ENCODE measurements at regions not wholly inside any gene's neighbourhood (a gene's known extent, or its start where the extent isn't known, plus 50 kb on each side); places are given as distances from the start of the nearest gene placed in this dataset.
A peak's percentile ranks its signal among the peaks of the same experiment; 100 is the strongest.
"Not testable (repeated sequence)": the region's sequence is repeated elsewhere in the genome, so short reads cannot be mapped to it uniquely, and the experiment has no call there.

DNA sequence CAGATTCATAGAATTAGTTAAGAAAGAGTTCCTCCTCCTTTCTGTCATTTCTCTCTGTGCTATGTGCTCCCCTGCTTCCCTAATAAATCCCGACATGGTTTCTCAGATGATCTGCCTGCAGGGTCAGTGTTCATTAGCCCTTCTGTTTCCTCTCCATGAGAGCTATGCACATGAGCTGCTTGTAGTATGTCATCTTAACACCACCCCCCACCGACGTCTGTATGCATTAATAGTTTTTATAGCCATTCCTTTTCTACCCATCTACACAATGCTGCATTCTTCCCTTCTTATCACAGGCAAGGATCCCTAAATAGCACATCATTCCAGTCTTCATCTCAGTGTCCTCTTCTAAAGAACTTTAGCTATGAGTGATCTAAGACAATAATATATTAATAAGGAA, 809.1 kb downstream of the ANKRD7 start:
- DNase-seq (ENCODE audit: insufficient read length, low spot score), result no peak
- FAIRE-seq, result no peak

DNA sequence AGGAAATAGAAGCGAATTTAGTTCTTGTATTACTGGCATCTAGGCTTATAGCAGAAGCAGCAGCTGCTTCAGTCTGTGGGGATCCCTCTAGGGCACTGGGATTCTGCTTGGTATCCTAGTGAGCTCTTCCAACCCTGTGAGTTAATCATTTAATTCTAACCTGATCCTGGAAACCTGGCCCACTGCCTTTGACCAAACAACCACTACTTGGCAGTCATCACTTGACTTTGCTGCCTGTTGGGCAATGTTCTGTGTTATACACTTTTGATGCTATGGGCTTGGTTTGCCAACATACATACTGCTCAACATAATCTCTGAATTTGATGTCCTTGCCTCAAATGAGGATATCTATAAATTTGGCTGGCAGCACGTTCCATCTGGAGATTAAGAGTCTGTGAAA, 813.4 kb downstream of the ANKRD7 start:
- DNase-seq (ENCODE audit: insufficient read length, low spot score), result no peak

DNA sequence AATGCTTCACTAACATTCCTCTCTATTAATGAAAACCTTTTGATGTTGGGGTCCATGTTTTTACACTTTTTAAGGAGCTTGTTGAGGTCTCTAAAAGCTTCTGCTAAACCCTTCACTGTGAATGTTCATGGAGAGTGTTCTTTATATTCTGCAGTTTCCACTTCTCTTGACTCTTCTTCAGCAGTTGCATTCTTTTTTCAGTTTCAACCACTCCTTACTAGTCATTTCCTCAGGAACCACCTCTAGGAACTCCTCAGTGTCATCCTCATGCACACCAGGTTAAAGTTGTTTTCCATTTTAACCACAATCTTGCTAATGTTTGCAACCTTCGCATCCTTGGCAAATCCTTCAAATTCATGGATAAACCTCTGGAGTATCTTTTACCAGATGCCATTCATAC, 821.6 kb downstream of the ANKRD7 start:
- no peak for DNase-seq (ENCODE audit: insufficient read length, low spot score)
- FAIRE-seq, result no peak

More for the DNA sequence above, 813.4 kb downstream of the ANKRD7 start:
- no peak for FAIRE-seq

DNA sequence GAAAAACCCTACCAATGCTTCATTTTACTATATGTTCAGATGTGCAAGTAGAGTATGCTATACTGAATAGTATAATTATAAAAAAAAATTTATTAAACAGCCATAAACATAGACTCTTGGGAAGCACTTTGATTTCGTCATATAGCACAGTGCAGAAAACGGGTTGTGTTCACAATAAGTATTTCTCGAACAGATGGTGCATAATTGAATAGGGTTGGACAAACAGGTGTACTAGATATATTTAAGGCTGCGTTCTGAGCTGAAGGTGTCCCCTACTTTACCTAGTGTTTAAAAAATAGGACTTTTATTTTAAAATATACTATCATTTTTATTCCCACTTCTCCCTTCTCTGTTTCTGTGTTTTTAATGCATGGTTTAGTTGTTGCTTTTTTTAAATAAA, 841.5 kb downstream of the ANKRD7 start:
- no peak for DNase-seq (ENCODE audit: insufficient read length, low spot score)
- no peak for FAIRE-seq

DNA sequence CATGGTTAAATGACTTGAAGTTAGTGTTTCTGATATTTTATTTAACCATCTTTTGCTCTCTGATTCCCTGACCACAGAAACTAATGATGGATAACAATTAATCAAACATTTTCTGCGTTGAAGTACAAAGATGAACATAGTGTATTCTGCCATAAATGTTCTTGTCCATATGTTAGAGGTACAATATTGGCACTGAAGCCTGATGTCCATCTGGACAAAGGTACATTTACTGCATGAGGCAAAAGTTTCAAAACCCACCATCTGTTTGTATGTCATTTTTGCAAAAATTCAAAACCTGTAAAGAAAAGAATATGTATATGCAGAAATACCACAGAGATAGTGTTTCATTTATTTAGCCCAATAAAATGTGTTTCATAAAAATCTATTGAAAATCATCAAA, 861.5 kb downstream of the ANKRD7 start:
- FAIRE-seq, result no peak
- DNase-seq (ENCODE audit: insufficient read length, low spot score), result no peak

DNA sequence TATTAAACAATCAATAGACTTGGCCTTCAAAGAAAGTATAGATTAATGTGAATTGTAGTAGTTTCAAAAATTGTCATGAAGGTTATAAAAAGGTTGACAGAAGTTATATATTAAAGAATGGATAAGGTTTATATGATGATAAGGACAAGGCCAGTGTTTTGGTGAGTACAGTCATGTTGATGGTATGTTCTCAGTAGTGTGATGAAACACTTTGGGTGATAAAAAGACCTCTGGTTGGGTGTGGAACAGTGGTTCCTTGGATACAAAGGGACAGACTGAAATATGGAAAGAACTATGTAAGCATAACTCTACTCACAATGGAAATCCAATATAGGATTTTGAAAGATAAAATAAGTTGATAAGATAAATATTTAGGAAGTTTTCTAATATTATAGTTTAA, 866.3 kb downstream of the ANKRD7 start:
- DNase-seq (ENCODE audit: insufficient read length, low spot score), result no peak
- no peak for FAIRE-seq

DNA sequence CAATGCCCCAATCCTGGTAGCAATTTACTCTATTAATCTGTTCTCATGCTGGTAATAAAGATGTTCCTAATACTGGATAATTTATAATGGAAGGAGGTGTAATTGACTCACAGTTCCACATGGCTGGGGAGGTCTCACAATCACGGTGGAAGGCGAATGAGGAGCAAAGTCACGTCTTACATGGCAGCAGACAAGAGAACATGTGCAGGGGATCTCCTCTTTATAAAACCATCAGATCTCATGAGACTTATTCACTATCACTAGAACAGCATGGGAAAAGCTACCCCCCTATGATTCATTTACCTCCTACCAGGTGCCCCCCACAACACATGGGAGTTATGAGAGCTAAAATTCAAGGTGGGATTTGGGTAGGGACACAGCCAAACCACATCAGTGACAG, 872.2 kb downstream of the ANKRD7 start:
- no peak for FAIRE-seq
- no peak for DNase-seq (ENCODE audit: insufficient read length, low spot score)

DNA sequence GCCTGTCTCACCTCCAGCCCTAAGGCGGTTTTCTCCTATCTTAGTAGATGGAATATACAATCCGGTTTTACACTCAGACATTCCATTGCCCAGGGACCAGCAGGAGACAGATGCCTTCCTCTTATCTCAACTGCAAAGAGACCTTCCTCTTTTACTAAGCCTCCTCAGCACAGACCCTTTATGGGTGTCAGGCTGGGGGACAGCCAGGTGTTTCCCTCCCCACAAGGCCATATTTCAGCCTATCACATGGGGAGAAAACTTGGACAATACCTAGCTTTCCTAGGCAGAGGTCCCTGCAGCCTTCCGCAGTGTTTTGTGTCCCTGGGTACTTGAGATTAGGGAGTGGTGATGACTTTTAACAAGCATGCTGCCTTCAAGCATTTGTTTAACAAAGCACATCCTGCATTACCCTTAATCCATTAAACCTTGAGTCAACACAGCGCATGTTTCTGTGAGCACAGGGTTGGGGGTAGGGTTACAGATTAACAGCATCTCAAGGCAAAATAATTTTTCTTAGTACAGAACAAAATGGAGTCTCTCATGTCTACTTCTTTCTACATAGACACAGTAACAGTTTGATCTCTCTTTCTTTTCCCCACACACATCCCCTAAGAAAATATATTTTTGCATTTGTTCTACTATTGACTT, 876.2 kb downstream of the ANKRD7 start:
- not testable (repeated sequence) for FAIRE-seq; DNase-seq (ENCODE audit: insufficient read length, low spot score)

DNA sequence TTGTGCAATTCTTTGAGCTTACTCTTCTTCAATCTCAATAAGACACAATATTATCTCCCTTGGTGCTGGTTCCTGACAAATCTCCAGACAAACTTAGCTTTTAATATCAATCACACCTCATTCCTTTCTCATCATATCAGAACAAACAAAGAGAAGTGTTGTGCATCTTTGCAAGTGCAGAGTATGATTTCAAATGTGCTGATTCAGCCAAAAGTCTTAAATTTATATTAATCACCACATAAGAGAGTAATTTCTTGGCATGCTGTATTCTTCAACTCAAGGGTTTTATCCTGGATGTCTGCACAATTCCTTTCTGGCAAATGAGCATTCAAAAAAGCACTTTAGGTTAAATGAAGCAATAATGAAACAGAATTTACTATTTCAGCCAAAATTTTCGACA, 877.8 kb downstream of the ANKRD7 start:
- FAIRE-seq (no peak), DNase-seq (ENCODE audit: insufficient read length, low spot score) (no peak)

DNA sequence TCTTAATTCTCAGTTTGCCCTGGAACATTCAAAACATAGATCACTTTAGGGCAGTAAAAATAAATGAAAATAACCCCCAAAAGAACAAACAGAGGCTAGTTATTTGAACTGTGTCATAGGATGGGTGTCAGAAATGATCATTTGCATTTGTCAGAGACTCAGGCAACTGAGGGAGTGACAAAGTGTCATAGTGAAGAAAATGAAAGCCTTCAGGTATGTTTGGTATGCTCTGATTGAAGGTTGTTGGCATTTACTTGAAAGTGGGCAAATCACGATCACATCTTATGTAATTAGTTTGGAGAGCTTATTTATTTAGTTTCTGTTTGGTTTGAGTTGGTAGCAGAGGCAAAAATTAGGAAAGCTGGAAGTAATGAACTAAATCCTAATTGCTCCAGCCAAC, 880.9 kb downstream of the ANKRD7 start:
- no peak for DNase-seq (ENCODE audit: insufficient read length, low spot score)
- no peak for FAIRE-seq

DNA sequence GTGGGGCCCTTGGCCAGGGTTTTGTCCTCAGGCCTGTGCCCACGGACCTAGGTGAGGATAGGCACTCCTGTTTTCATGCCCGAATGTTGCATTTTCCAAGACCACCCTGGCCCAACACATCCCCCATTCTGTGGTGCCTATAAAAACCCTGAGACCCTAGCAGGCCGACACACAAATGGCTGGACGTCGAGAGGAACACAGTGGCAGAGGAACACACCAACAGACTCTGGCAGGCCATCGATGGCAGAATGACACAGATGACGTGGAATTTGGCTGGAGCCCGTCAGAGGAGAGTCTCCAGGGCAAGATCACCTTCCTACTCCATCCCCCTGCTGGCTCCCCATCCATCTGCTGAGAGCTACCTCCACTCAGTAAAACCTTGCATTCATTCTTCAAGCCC, 898.8 kb downstream of the ANKRD7 start:
- no peak for FAIRE-seq
- no peak for DNase-seq (ENCODE audit: insufficient read length, low spot score)

DNA sequence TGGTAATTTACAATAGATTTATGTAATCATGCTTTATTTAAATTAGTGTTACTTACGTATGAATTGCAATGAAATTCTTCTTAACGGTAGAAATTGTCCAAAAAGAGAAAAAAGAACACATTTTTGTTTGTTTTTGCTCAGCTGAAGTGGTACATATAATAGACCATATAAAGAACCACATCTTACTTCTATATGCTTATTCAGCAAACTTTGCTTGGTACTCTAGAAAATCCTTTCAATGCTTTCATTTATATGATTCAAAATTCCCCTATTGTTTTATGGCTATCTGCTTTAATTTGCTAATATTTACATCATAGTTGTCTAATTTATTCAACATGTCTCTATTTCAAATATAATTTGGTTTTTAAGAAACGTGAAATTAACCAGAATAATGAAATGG, 903.2 kb downstream of the ANKRD7 start:
- no peak for DNase-seq (ENCODE audit: insufficient read length, low spot score)
- FAIRE-seq, result no peak

DNA sequence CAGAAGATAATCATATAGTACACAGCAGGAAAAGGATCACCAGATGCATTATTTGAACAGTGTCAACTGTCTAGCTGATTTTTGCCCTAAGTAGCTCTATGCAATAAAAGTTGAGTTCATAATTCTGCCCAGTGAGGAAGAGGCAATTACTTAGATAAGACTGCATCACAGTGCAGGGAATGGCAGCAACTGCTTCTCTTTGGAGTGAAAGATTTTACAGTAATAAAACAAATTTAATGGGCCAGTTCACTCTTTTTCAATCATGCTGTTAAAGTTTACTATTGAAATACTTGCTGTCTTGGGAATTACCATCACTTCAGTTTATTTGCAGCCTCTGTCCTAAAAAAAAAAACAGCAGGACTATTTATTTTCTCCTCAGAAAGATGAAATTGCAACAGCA, 907.9 kb downstream of the ANKRD7 start:
- DNase-seq (ENCODE audit: insufficient read length, low spot score), result no peak
- FAIRE-seq, result no peak

DNA sequence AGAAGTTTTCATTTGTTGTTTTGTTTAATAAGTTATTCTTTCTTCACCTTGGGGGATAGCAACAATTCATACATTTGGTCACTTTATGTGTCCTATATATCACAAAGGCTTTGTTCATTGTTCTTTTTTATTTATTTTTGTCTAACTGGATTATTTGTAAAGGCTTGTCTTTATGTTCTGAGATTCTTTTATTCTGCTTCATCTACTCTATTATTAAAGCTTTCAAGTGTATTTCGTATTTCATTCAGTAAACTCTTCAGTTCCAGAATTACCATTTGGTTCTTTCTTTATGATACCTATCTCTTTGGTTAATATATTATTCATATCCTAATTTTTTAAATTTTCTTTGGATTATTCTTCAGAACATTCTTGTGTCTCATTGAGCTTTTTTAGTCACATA, 942.9 kb downstream of the ANKRD7 start:
- FAIRE-seq (no peak), DNase-seq (ENCODE audit: insufficient read length, low spot score) (no peak)

DNA sequence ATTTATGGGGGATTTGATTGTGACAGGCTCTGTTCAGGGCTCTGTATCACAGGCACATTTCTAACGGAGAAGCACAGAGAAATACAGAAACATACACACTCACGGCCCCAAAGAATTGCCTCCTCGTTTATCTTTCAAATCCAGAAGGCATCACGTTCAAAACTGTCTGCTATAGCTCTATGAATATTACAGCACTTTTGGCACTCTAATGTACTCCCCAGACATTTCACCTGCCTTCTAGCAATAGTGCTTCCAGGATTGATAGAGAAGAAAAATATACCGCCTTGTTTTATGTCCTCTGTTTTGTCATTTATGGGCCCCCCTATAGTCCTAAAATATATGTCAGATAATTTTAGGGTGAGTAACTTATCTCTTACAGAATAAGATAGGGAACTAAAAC, 947.5 kb downstream of the ANKRD7 start:
- no peak for FAIRE-seq

DNA sequence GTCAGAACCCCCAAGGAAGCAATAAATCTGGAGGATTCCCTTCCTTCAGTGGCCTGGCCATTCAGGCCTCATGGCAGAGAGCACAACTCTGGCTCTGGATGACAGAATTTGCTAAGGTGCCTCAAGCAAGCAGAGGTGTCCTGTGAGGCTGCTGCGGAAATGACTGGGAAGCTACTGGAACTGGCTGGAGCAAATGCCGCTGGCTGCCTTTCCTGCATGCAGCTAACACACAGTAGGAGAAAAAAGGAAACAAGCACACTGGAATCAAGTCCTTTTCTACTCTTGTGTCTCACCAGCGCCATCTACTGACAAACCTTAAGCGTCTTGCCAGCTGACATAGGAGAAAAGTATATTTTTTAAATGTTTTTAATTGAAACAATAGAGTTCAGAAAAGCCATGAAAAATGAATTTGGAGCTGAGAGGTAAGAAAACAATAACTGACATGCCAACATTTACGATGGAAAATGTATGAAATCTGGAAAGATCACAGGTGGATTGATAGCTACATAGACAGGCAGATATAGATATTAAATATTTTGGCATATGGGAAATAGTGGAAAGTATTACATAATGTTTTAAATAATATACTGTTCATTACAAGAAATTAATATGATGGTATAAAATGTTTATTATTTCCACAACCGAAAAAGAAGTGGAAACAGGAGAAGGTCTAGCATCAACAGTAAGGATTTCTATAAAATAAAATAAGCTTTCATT, 951.6 kb downstream of the ANKRD7 start:
- no peak for FAIRE-seq
- DNase-seq (ENCODE audit: insufficient read length, low spot score), result peak; percentile 3

More for the DNA sequence above, 947.5 kb downstream of the ANKRD7 start:
- no peak for DNase-seq (ENCODE audit: insufficient read length, low spot score)

DNA sequence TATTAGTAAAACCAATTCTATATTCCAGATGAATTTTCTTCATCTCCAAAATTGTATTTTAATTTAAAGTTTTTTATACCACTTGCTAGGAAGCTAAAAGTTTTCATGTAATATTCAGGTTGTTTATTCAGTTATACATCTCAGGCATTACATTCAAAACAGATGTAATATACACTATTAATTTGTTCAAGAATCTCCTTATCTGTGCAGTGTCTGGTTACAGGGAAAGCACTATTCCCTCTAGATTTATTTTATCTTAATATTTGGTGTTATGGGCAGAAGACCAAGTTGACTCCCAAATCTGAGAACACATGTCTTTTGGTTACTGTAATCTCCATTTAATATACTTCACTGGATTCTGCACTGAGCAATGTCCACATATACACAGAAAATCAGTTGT, 953.4 kb downstream of the ANKRD7 start:
- no peak for DNase-seq (ENCODE audit: insufficient read length, low spot score)
- no peak for FAIRE-seq

DNA sequence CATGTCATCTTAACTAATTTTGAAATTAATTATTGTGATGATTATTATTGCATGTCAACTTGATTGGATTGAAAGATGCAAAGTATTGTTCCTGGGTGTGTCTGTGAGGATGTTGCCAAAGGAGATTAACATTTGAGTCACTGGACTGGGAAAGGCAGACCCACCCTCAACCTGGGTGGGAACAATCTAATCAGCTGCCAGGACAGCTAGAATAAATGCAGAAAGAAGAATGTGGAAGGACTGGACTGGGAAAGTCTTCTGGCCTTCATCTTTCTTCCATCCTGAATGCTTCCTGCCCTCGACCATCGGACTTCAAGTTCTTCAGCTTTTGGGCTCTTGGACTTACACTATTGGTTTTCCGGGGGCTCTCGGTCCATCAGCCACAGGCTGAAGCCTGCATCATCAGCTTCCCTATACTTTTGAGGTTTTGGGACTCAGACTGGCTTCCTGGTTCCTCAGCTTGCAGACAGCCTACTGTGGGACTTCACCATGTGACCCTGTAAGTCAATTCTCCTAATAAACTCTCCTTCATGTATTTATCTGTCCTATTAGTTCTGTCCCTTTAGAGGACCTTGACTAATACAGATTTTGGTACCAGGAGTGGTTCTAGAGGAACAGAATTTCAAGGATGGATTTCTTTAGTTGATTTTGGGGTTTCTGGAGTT, 959.8 kb downstream of the ANKRD7 start:
- DNase-seq (ENCODE audit: insufficient read length, low spot score) (no peak), FAIRE-seq (no peak)

DNA sequence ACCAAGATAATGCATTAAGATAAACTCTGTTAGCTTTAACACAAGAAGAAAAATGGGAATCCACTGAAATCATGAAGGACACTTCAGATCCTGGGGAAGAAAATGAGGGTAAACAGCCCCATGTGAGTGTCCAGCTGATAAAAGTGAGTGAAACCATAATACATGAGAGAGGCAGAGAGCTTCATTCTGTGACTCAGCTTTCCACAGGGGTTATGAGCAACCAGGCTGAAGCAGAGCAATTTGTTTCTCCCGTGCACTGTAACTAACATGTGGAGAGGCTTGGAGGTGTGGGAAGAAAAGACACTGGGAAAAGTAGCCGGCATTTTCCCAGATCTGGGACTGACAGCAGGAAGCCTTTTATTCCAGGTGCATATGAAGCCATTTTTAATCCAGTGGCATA, 971.7 kb downstream of the ANKRD7 start:
- DNase-seq (ENCODE audit: insufficient read length, low spot score), result no peak
- no peak for FAIRE-seq

DNA sequence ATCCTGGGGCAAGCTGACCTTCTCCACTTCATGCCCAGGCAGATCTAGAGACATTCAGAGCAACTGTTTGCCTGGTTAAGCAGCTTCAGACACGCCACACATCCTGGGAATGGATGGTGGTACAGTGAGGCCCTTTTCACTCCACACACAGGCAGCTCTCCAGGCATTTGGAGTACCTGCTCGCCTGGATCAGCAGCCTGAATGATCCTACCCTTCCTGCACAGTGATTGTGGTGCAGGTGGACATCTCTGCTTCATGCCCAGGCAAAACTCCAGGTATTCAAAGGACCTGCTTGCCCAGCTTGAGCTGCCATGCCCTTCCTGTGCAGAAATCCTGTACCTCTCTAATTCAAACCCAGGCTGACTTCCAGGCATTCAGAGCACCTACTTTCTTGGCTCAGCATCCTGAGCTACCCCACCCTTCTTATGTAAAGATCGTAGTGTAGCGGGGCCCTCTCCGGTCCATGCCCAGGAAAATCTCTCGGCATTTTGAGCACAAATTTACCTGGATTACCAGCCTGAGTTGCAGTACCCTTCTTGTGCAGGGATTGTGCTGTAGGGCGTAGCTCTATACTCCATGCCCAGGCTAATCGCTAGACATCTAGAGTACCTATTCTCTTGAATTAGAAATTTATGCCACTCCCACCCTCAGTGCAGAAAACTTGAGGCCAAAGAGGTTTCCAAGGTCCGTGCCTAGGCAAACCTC, 972.8 kb downstream of the ANKRD7 start:
- no peak for FAIRE-seq
- no peak for DNase-seq (ENCODE audit: insufficient read length, low spot score)

DNA sequence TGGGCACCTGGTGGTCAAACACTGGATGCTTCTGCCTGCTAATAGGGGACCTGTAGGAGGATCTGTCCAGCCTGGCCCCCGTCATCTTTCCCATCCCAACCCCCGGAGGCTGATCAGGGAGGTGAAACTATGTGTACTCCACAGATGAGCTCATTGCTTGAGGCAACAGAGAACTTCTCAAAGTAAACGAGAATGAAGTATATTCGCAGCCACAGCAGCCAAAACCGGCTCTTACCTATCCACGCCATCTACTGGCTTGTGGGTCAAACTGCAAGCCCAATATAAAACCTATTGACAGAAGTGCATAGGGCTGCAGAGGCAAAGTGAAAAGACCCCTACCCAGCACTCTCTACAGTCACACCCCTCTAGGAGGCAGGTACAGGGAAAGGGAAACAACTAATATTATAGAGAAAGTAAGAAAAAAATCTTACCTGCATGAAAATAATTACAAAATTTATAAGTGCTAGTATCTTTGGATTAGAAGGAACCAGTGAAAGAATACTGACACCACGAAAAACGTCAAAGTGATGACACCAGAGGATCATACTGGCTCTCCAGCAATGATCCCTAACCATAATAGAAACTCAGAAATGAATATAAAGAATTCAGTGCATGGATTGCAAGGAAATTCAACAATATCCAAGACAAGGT, 973.5 kb downstream of the ANKRD7 start:
- FAIRE-seq (no peak), DNase-seq (ENCODE audit: insufficient read length, low spot score) (peak; percentile 2)

Measured in HTR-8/SVneo (cell line).